Adrenal gland (tissue), 5 donors: ENCODE measurements at regions not wholly inside any gene's neighbourhood (a gene's known extent, or its start where the extent isn't known, plus 50 kb on each side); places are given as distances from the start of the nearest gene placed in this dataset.

Experiments used
- CTCF ChIP-seq, 6 experiments: fragments of 450-650 bp in 4 of 6; fragments of 200-600 bp in 2 of 6; sonication (generic) in 1 of 6; IDR thresholded peaks; 1 replicate in 5 of 6; 2 replicates in 1 of 6; pipeline versions ENCODE4 v1.5.1 to v1.8.0; 2016 to 2021; ENCODE audit warnings: antibody characterized with exemption in 6 of 6, mild to moderate bottlenecking in 2 of 6, moderate library complexity in 1 of 6
- POLR2A ChIP-seq, 2 donors: fragments of 450-650 bp; IDR thresholded peaks; one replicate each; pipeline ENCODE4 v1.6.1; 2017; ENCODE audit warnings: antibody characterized with exemption in 2 of 2, mild to moderate bottlenecking in 2 of 2, moderate library complexity in 1 of 2
- donor health status: DM: no; HTN: no; CAD: no.

- no peak for TF ChIP-seq CTCF (IDR thresholded peaks at IDR 0.05)
- TF ChIP-seq POLR2A (IDR thresholded peaks at IDR 0.05), result no peak
These were observed 76.5 kb upstream of the FGGY start for GRCh38 chr1:59220356-59220755.
